Tibial artery (tissue), 4 donors: ENCODE measurements at regions not wholly inside any gene's neighbourhood (a gene's known extent, or its start where the extent isn't known, plus 50 kb on each side); places are given as distances from the start of the nearest gene placed in this dataset.

Experiments
- DNase-seq, 2 donors: peaks; one replicate each; pipeline ENCODE4 v3.0.0-alpha.2; 2019
- H3K27ac ChIP-seq, 2 donors: fragments of 200-600 bp; sonication (generic) in 1 of 2; 1 replicate in 1 of 2; 2 replicates in 1 of 2; pipeline ENCODE4 v1.5.1; 2018 to 2019; ENCODE audit warnings: mild to moderate bottlenecking in 1 of 2
- H3K27me3 ChIP-seq, 2 donors: fragments of 200-600 bp; sonication (generic) in 1 of 2; one replicate each; pipeline versions ENCODE4 v1.5.1 to v1.6.0; 2016 to 2019
- H3K36me3 ChIP-seq, 3 donors: fragments of 200-600 bp; sonication (generic) in 2 of 3; one replicate each; pipeline ENCODE4 v1.5.1; 2016 to 2019; ENCODE audit warnings: mild to moderate bottlenecking in 2 of 3
- H3K4me1 ChIP-seq, 4 donors: fragments of 200-600 bp; sonication (generic) in 2 of 4; 1 replicate in 3 of 4; 2 replicates in 1 of 4; pipeline ENCODE4 v1.5.1; 2016 to 2019
- H3K4me3 ChIP-seq, 2 donors: fragments of 200-600 bp; sonication (generic) in 1 of 2; 1 replicate in 1 of 2; 2 replicates in 1 of 2; pipeline ENCODE4 v1.5.1; 2018 to 2019; ENCODE audit warnings: mild to moderate bottlenecking in 2 of 2
- H3K9me3 ChIP-seq, 3 donors: fragments of 200-600 bp; sonication (generic) in 1 of 3; one replicate each; pipeline ENCODE4 v1.5.1; 2016 to 2019
- CTCF ChIP-seq, 2 experiments: fragments of 200-600 bp in 1 of 2; fragments of 450-650 bp in 1 of 2; IDR thresholded peaks; one replicate each; pipeline ENCODE4 v1.5.1; 2017 to 2019; ENCODE audit warnings: antibody characterized with exemption in 2 of 2, mild to moderate bottlenecking in 1 of 2, moderate library complexity in 1 of 2
- intact Hi-C: fragments of 100-400 bp; cut with DNase I; formaldehyde crosslinking; loops from one replicate; pipeline ENCODE4 v1.15.0; 2023; ENCODE audit warnings: low total_unique reads

DNA sequence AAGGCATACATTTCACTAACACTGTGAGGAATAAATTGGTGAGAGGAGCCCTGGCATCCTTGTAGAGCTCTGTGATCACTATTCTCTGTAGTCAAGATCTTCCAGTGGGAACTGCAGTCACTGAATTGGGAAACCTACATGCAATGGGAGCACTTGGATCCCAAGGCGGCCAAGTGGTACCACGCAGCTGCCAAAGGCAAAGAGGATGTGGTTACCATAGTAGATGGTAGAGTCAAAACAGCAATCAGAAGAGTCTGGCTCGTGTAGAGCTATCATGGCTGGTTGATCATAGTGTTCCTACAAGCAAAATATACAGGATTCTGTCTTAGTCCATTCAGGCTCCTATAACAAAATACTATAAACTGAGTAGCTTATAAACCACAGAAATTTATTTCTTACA, 849.7 kb downstream of the ROBO2 start:
- H3K27me3 ChIP-seq: no peaks in the 10 kb centered on the region
- H3K9me3 ChIP-seq: no peaks in the 10 kb centered on the region
- no peak overlapping the region for H3K27ac ChIP-seq
- intact Hi-C loops: no loop called here
- no peak for TF ChIP-seq CTCF (IDR thresholded peaks at IDR 0.05)
- no peak for DNase-seq
- no peaks in the 10 kb centered on the region for H3K36me3 ChIP-seq
- H3K4me3 ChIP-seq: no peak overlapping the region
- H3K4me1 ChIP-seq: no peaks in the 10 kb centered on the region

DNA sequence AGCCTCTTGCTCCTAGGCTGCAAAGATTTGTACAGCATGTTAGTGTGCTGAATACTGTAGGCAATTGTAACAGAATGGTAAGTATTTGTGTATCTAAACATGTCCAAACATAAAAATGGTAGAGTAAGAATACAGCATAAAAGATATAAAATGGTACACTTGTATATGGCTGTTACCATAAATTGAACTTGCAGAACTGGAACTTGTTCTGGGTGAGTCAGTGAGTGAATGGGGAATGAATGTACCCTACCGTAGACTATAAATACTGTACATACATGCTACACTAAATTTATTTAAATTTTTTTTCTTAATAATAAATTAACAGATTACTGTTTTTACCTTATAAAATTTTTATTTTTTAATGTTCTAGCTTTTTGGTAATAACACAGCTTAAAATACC, 858.7 kb downstream of the ROBO2 start:
- no peaks in the 10 kb centered on the region for H3K27me3 ChIP-seq
- no peaks in the 10 kb centered on the region for H3K4me1 ChIP-seq
- intact Hi-C loops: no loop called here
- H3K27ac ChIP-seq: no peak overlapping the region
- TF ChIP-seq CTCF (IDR thresholded peaks at IDR 0.05): no peak
- no peaks in the 10 kb centered on the region for H3K9me3 ChIP-seq
- H3K4me3 ChIP-seq: no peak overlapping the region
- H3K36me3 ChIP-seq: no peaks in the 10 kb centered on the region
- no peak for DNase-seq

GRCh38 chr3:77902675-77903074, 862.8 kb downstream of the ROBO2 start:
- intact Hi-C loops: loop anchor here (1.0 kb wide), 1 partner anchor 9 kb away; no protein-coding TSS in a partner anchor
- Histone ChIP-seq H3K27me3 (no peaks in the 10 kb centered on the region), H3K4me3 (no peak overlapping the region), H3K4me1 (no peaks in the 10 kb centered on the region), H3K36me3 (no peaks in the 10 kb centered on the region), H3K9me3 (no peaks in the 10 kb centered on the region), H3K27ac (no peak overlapping the region)
- TF ChIP-seq CTCF (IDR thresholded peaks at IDR 0.05): no peak
- no peak for DNase-seq

DNA sequence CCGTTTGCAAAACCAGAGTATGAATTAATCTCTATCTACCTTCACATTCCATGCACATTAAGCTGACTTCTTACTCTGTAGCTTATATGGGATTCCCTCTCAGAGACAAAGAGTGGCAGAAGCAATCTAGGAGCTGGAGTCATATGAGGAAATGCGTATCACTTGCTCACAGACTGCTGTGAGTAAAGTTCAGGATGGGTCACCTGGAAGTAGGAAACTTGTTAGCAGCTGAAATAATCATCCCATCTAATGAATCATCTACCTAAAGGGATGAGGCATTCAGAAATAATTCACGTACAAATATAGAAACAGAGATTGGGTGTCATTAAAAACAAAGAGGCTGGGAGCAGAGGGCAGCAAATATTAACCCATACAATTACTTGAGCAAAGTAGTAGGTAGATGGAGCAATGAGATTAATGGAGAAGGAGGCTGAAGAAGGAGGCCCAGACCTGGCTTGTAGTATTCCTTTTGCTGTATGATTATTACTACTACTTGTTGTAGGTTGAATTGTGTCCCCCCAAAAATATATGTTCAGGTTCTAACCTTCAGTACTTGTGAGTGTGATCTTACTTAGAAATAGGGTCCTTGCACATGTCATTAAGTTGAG, 866.3 kb downstream of the ROBO2 start:
- no peaks in the 10 kb centered on the region for H3K4me1 ChIP-seq
- TF ChIP-seq CTCF (IDR thresholded peaks at IDR 0.05): no peak
- H3K9me3 ChIP-seq: no peaks in the 10 kb centered on the region
- no peak overlapping the region for H3K4me3 ChIP-seq
- H3K27me3 ChIP-seq: no peaks in the 10 kb centered on the region
- intact Hi-C loops: no loop called here
- H3K36me3 ChIP-seq: no peaks in the 10 kb centered on the region
- no peak overlapping the region for H3K27ac ChIP-seq
- no peak for DNase-seq

DNA sequence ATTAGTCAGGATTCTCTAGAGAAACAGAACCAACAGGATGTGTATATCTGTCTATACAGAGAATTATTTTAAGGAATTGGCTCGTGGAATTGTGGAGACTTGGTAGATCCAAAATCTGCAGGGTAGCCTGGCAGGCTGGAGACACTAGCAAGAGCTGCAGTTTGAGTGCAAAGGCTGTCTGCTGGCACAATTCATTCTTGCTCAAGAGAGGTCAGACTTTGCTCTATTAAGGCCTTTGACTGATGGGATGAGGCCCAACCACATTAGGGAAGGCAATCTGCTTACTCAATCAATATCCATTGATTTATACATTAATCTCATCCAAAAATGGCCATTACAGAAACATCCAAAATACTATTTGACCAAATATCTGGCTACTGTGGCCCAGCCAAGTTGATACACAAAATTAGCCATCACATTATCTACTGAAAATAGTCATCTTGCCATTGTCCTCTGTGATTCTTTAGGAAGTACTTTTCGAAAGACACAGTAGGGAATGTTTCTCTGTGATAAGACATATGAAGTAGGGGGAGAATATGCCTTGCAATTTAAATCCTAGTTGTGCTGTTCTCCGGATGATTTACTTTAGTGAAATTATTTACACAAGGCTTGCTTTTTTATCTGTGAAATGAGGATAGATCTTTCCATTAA, 873.8 kb downstream of the ROBO2 start:
- H3K9me3 ChIP-seq: no peaks in the 10 kb centered on the region
- no peaks in the 10 kb centered on the region for H3K27me3 ChIP-seq
- H3K4me1 ChIP-seq: no peaks in the 10 kb centered on the region
- DNase-seq: no peak
- TF ChIP-seq CTCF (IDR thresholded peaks at IDR 0.05): no peak
- intact Hi-C loops: no loop called here
- no peaks in the 10 kb centered on the region for H3K36me3 ChIP-seq
- no peak overlapping the region for H3K4me3 ChIP-seq
- H3K27ac ChIP-seq: no peak overlapping the region
